NK-92 treated with Interleukin-12 subunit alpha and Interleukin-12 subunit beta, amount 100 ng/mL, for 24 hours (cell line): ENCODE measurements at regions not wholly inside any gene's neighbourhood (a gene's known extent, or its start where the extent isn't known, plus 50 kb on each side); places are given as distances from the start of the nearest gene placed in this dataset.
"Not testable (repeated sequence)": the region's sequence is repeated elsewhere in the genome, so short reads cannot be mapped to it uniquely, and the experiment has no call there.

Source experiments
- DNase-seq: peaks from one replicate; lab custom pipeline; 2025; lab: John Stamatoyannopoulos, UW

GRCh38 chr11:38721586-38722315 is 2123.7 kb upstream of the RAG2 start:
- DNase-seq, result no peak

- no peak for DNase-seq
Observed at GRCh38 chr11:38718659-38719058, 2120.6 kb upstream of the RAG2 start.

- no peak for DNase-seq
Observed at GRCh38 chr11:38718049-38718448, 2120.0 kb upstream of the RAG2 start.

- no peak for DNase-seq
Observed at GRCh38 chr11:38711110-38711509, 2113.1 kb upstream of the RAG2 start.

- DNase-seq, result no peak
Observed at GRCh38 chr11:38710262-38710661, 2112.2 kb upstream of the RAG2 start.

- DNase-seq, result no peak
Observed at GRCh38 chr11:38700111-38700510, 2102.1 kb upstream of the RAG2 start.

DNA sequence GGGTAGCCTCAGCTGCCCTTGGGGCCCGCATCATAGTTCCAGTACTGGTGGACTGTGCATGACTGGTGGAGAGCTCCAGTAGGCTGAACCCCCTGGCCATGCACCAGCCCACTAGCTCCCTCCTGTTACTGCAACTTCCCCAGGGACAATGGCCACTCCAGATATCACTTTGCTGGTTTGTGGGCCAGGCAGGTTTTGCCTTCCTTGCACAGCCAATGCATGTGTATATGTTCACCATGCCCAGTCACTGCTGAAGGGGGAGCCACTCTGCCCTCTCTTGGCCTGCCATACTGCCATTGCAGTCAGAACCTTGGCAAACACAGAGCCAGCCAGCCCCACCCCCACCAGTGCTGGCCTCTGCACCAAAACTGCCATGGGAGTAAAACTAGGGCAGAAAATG is 2095.3 kb upstream of the RAG2 start:
- DNase-seq, result no peak

GRCh38 chr11:38690211-38690610 is 2092.2 kb upstream of the RAG2 start:
- not testable (repeated sequence) for DNase-seq

DNA sequence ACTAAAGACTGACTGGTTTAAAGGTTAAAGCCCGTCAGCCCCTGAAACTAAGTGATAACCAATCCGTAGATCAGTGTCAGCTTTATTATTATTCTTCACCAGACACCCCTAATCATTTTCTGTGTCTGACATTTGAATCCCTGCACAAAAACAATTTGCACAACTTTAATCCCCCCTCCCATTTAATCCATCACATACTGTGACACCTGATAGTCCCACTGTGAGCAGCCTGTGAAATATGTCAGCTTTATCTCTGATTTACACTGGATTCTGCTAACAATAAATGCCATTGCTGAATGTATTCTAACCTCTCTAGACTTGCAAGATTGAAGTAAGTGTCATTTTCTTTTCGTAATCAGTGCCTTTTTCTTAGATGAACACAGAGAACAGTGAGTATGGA is 2089.0 kb upstream of the RAG2 start:
- no peak for DNase-seq

DNA sequence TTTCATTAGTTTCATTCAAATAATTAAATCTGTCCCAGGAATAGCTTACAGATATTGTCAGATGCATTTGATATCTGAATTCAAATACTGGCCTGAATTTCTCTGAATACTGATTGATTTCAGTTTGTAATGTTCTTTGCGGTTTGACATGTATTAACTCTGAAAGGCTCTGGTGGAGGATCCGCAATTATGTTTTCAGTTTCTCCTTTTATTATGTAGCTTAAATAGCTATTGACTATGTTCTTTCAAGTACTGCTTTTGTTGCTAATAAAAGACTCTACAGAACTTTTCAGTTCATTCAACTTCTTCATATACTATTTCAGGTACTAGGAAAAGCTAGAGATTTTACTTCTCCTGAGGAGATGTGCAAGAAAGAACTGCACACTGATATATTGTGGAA is 2085.4 kb upstream of the RAG2 start:
- no peak for DNase-seq

- no peak for DNase-seq
Observed at GRCh38 chr11:38680746-38681145, 2082.7 kb upstream of the RAG2 start.

DNA sequence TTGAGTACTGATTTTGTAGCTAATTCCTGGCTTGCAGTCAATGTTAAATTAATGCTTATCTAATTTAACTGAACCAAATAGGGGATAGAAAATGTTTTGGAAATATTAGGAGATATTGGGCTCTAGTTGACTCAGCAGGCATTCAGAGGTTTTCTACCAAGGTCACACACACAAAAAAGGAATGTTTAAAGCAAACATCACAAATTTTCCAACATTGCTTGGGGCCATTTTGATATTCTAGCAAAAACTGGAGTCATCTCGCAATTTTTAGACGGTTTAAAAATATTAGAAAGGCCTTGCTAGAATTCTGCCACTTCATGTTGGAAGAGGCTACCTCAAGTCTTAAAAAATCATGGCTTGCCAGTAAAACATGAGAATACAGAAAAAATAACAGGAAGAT is 2082.1 kb upstream of the RAG2 start:
- no peak for DNase-seq

- DNase-seq, result no peak
Observed at GRCh38 chr11:38672445-38672844, 2074.4 kb upstream of the RAG2 start.

GRCh38 chr11:38667359-38667758 is 2069.3 kb upstream of the RAG2 start:
- no peak for DNase-seq

- no peak for DNase-seq
Observed at GRCh38 chr11:38648604-38649003, 2050.6 kb upstream of the RAG2 start.

GRCh38 chr11:38646382-38646781 is 2048.3 kb upstream of the RAG2 start:
- no peak for DNase-seq

GRCh38 chr11:38640854-38641253 is 2042.8 kb upstream of the RAG2 start:
- DNase-seq, result no peak

DNA sequence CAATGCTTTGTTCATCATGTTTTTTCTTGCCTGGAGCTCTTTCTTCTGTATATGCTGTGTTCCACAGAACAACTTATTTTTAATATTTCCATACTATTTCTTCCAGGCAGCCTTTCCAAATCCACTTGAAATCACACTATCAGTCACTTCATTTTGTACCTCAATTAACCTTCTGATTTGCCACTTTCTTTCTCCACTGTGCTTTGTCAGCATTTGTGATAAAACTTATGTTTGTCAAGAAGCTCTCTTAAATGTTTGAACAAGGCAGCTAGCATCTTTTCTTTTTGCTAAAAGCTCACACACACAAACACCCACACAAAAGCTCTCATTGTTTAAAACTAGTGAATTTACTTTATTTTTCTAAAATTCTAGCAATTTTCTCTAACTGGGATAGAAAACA is 2014.7 kb upstream of the RAG2 start:
- no peak for DNase-seq

DNA sequence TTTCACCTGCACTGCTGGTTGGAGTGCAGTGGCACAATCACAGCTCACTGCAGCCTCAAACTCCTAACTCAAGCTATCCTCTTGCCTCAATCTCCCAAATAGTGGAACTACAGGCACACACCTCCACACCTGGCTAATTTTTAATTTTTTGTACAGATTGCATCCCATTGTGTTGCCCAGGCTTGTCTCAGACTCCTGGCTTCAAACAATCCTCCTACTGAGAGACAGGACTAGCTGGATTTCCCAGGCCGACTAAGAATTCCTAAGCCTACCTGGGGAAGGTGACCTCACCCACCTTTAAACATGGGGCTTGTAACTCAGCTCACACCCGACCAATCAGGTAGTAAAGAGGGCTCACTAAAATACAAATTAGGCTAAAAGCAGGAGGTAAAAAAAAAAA is 2003.3 kb upstream of the RAG2 start:
- not testable (repeated sequence) for DNase-seq

GRCh38 chr11:38598418-38598817 is 2000.4 kb upstream of the RAG2 start:
- DNase-seq, result no peak

GRCh38 chr11:38595359-38596016 is 1997.5 kb upstream of the RAG2 start:
- not testable (repeated sequence) for DNase-seq

- DNase-seq, result no peak
Observed at GRCh38 chr11:38594895-38595294, 1996.9 kb upstream of the RAG2 start.

DNA sequence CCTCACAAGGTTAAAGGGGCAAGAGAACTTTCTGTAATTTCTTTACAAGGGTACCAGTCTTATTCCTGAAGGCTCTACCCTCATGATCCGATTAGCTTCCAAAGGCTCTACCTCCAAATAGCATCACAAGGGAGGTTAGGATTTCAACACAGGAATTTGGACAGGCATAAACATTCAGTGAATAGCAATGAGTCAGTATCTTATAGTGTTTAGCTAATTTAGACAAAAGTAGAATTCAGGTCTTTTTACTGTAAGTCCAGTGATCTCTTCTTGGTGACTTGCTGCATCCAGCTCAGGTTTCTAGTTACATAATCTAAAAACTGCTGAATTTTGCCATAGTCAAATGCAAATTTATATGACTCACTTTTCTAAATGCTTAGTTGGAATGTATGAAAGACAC is 1995.6 kb upstream of the RAG2 start:
- no peak for DNase-seq

GRCh38 chr11:38582756-38583155 is 1984.7 kb upstream of the RAG2 start:
- DNase-seq, result no peak
